AG08396 (cell line): ENCODE measurements at regions not wholly inside any gene's neighbourhood (a gene's known extent, or its start where the extent isn't known, plus 50 kb on each side); places are given as distances from the start of the nearest gene placed in this dataset.
"Not testable (repeated sequence)": the region's sequence is repeated elsewhere in the genome, so short reads cannot be mapped to it uniquely, and the experiment has no call there.

Experiments used
- DNase-seq: peaks from one replicate; pipeline ENCODE4 v3.0.0; 2012; ENCODE audit warnings: low spot score, mixed read lengths

- DNase-seq: no peak
Measured at GRCh38 chr1:95615421-95615820, 381.4 kb downstream of the RWDD3 start.

GRCh38 chr1:95620076-95620475 is 386.1 kb downstream of the RWDD3 start:
- DNase-seq: no peak

GRCh38 chr1:95622609-95623008 is 388.6 kb downstream of the RWDD3 start:
- DNase-seq: no peak

GRCh38 chr1:95625224-95625623 is 391.2 kb downstream of the RWDD3 start:
- no peak for DNase-seq

- no peak for DNase-seq
Measured at GRCh38 chr1:95627244-95627643, 393.2 kb downstream of the RWDD3 start.

- DNase-seq: no peak
Measured at GRCh38 chr1:95631695-95632094, 397.7 kb downstream of the RWDD3 start.

GRCh38 chr1:95635811-95636210 is 401.8 kb downstream of the RWDD3 start:
- no peak for DNase-seq

- DNase-seq: no peak
Measured at GRCh38 chr1:95636897-95637296, 402.9 kb downstream of the RWDD3 start.

GRCh38 chr1:95640746-95641145 is 406.7 kb downstream of the RWDD3 start:
- DNase-seq: no peak

- DNase-seq: no peak
Measured at GRCh38 chr1:95641386-95641785, 407.4 kb downstream of the RWDD3 start.

- DNase-seq: no peak
Measured at GRCh38 chr1:95642035-95642434, 408.0 kb downstream of the RWDD3 start.

GRCh38 chr1:95643071-95643470 is 409.1 kb downstream of the RWDD3 start:
- no peak for DNase-seq

GRCh38 chr1:95645126-95645525 is 411.1 kb downstream of the RWDD3 start:
- DNase-seq: not testable (repeated sequence)

- no peak for DNase-seq
Measured at GRCh38 chr1:95650631-95651030, 416.6 kb downstream of the RWDD3 start.

GRCh38 chr1:95652423-95652965 is 418.5 kb downstream of the RWDD3 start:
- no peak for DNase-seq

- no peak for DNase-seq
Measured at GRCh38 chr1:95653618-95654017, 419.6 kb downstream of the RWDD3 start.

GRCh38 chr1:95655321-95656020 is 421.5 kb downstream of the RWDD3 start:
- no peak for DNase-seq

GRCh38 chr1:95657248-95657647 is 423.2 kb downstream of the RWDD3 start:
- no peak for DNase-seq

GRCh38 chr1:95659166-95659565 is 425.2 kb downstream of the RWDD3 start:
- DNase-seq: no peak

GRCh38 chr1:95659588-95659987 is 425.6 kb downstream of the RWDD3 start:
- DNase-seq: no peak

GRCh38 chr1:95660736-95661135 is 426.7 kb downstream of the RWDD3 start:
- no peak for DNase-seq

GRCh38 chr1:95663530-95663929 is 429.5 kb downstream of the RWDD3 start:
- DNase-seq: not testable (repeated sequence)

- no peak for DNase-seq
Measured at GRCh38 chr1:95668165-95668564, 434.2 kb downstream of the RWDD3 start.

- not testable (repeated sequence) for DNase-seq
Measured at GRCh38 chr1:95669638-95670037, 435.6 kb downstream of the RWDD3 start.
